Transverse colon (tissue), 4 donors: ENCODE measurements at regions not wholly inside any gene's neighbourhood (a gene's known extent, or its start where the extent isn't known, plus 50 kb on each side); places are given as distances from the start of the nearest gene placed in this dataset.

Experiments used
- DNase-seq: peaks from one replicate; pipeline ENCODE4 v3.0.0-alpha.2; 2019
- H3K27ac ChIP-seq, 4 donors: fragments of 200-600 bp; sonication (generic); 2 replicates each; pipeline ENCODE4 v1.5.1; 2016 to 2018; ENCODE audit warnings: inconsistent platforms in 4 of 4
- H3K27me3 ChIP-seq: fragments of 200-600 bp; sonication (generic); 2 replicates; pipeline ENCODE4 v1.5.1; 2017; ENCODE audit warnings: inconsistent platforms
- H3K36me3 ChIP-seq, 4 donors: fragments of 200-600 bp; sonication (generic); 2 replicates each; pipeline ENCODE4 v1.5.1; 2017 to 2019; ENCODE audit warnings: inconsistent platforms in 4 of 4
- H3K4me1 ChIP-seq, 4 donors: fragments of 200-600 bp; sonication (generic); 2 replicates each; pipeline ENCODE4 v1.5.1; 2017 to 2020; ENCODE audit warnings: inconsistent platforms in 4 of 4
- H3K4me3 ChIP-seq, 4 donors: fragments of 200-600 bp; sonication (generic); 1 replicate in 1 of 4; 2 replicates in 3 of 4; pipeline versions ENCODE4 v1.5.1 to v1.6.1; 2017 to 2019; ENCODE audit warnings: inconsistent platforms in 4 of 4
- H3K9me3 ChIP-seq, 2 donors: fragments of 200-600 bp; sonication (generic); 2 replicates each; pipeline ENCODE4 v1.5.1; 2017 to 2019; ENCODE audit warnings: inconsistent platforms in 2 of 2
- EP300 ChIP-seq: sonication (generic); formaldehyde crosslinking; IDR thresholded peaks from one replicate; pipeline ENCODE4 v1.6.1; 2017; ENCODE audit warnings: antibody characterized with exemption, low read depth
- POLR2A ChIP-seq: fragments of 450-650 bp; IDR thresholded peaks from one replicate; pipeline ENCODE4 v1.6.1; 2016; ENCODE audit warnings: antibody characterized with exemption, mild to moderate bottlenecking, moderate library complexity
- POLR2AphosphoS5 ChIP-seq, 3 donors: sonication (generic); formaldehyde crosslinking; IDR thresholded peaks; one replicate each; pipeline ENCODE4 v1.6.1; 2016; ENCODE audit warnings: antibody characterized with exemption in 3 of 3
- WGBS, 2 donors: methylation state at CpG; one replicate each; pipeline ENCODE4 v1.1.5; 2018; ENCODE audit warnings: low coverage in 1 of 2; 5-methylcytosine and 5-hydroxymethylcytosine counted together
- in situ Hi-C, 4 donors: fragments of 200-750 bp; cut with MboI; loops; one replicate each; pipeline versions ENCODE4 v1.15.0 to v1.15.1; 2017; ENCODE audit warnings: low sequenced_read_pairs in 3 of 4, low pct_ligation_motif_present in 1 of 4, low pct_unique_long_range_greater_than_20kb in 1 of 4
- intact Hi-C: fragments of 100-400 bp; cut with DNase I; formaldehyde crosslinking; loops from one replicate; pipeline ENCODE4 v1.15.1; 2023; ENCODE audit warnings: low total_unique reads
- TF ChIP-seq, protein P1 (sequence below), 5 experiments: fragments of 200-600 bp in 3 of 5; fragments of 450-650 bp in 2 of 5; sonication (generic) in 3 of 5; IDR thresholded peaks; 1 replicate in 2 of 5; 2 replicates in 3 of 5; pipeline ENCODE4 v1.5.1; 2016 to 2017; ENCODE audit warnings: antibody characterized with exemption in 5 of 5, inconsistent platforms in 3 of 5, mild to moderate bottlenecking in 2 of 5, moderate library complexity in 1 of 5

DNA sequence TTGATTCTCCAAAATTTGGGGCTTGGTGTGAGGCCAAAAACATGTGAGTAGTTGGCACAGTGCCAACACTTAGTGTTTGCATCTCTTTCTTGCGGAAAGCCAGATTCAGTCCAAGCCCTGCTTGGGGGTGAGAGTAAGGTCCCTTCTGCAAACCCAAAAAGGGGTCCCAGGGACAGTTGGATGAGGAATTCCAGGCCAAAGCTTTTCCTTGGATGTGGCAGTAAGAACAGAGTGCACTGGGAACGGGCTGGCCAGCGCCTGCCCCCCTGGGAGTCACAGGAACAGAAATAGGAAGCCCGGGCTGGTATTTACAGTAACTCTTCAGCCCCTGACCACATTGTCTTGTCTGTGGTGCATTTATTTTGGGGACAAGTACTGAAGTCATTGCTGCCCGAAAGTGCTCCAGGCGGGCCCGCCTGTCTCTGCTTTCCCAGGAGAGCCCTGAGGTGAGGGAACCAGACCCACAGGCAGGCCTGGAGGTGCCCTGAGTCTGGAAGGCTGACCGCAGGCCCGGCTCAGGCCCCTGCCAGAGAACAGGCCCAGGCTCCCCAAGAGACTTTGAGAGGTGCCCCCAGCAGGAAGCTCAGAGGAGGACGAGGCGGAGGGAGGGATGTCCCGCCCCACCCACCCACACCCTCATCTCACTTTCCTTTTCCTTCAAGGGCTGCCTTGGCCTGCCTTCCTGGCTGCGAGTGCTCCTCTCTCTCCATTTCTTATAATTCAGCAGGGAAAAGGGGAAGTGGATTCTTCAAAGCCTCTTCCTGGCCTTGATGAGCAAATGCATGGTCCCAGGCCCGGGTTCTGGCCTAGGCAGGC, 218.4 kb downstream of the MAFB start:
- Histone ChIP-seq H3K27me3 (no peaks in the 10 kb centered on the region), H3K27ac (peak overlapping the region in 2 of 4 donors; percentile 32 to 56), H3K9me3 (no peaks in the 10 kb centered on the region), H3K4me3 (no peak overlapping the region), H3K4me1 (peaks cover 0 to 3% (median 0%) of the 10 kb centered on the region in 4 donors), H3K36me3 (no peaks in the 10 kb centered on the region)
- no peak for TF ChIP-seq EP300
- TF ChIP-seq, protein P1, sequence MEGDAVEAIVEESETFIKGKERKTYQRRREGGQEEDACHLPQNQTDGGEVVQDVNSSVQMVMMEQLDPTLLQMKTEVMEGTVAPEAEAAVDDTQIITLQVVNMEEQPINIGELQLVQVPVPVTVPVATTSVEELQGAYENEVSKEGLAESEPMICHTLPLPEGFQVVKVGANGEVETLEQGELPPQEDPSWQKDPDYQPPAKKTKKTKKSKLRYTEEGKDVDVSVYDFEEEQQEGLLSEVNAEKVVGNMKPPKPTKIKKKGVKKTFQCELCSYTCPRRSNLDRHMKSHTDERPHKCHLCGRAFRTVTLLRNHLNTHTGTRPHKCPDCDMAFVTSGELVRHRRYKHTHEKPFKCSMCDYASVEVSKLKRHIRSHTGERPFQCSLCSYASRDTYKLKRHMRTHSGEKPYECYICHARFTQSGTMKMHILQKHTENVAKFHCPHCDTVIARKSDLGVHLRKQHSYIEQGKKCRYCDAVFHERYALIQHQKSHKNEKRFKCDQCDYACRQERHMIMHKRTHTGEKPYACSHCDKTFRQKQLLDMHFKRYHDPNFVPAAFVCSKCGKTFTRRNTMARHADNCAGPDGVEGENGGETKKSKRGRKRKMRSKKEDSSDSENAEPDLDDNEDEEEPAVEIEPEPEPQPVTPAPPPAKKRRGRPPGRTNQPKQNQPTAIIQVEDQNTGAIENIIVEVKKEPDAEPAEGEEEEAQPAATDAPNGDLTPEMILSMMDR (IDR thresholded peaks at IDR 0.05): no peak
- TF ChIP-seq POLR2AphosphoS5 (IDR thresholded peaks at IDR 0.05): no peak
- no peak for DNase-seq
- in situ Hi-C loops: no loop called here
- 70% methylated on average over 14 of the region's 14 CpGs; no CpG with 5 or more reads in 1 of the 2 donors for WGBS, 2 donors
- intact Hi-C loops: no loop called here

DNA sequence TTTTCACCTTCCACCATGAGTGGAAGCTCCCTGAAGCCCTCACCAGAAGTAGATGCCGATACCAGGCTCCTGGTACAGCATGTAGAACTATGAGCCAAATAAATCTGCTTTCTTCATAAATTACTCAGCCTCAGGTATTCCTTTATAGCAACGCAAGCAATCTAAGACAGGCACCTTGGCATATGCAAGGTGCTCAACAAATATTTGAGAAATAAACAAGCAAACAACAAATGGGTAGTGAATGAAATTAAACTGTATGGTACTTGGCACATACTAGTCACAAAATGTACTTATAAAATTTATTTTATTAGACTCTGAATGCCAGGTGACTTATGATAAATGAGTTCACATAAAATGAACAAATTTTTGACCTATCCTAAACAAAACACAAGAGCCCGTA, 220.3 kb downstream of the MAFB start:
- H3K36me3 ChIP-seq: no peaks in the 10 kb centered on the region
- WGBS, 2 donors: 82 to 97% methylated on average over 3 of the region's 3 CpGs
- no peaks in the 10 kb centered on the region for H3K9me3 ChIP-seq
- DNase-seq: no peak
- no peak overlapping the region for H3K4me3 ChIP-seq
- H3K27me3 ChIP-seq: no peaks in the 10 kb centered on the region
- TF ChIP-seq POLR2AphosphoS5 (IDR thresholded peaks at IDR 0.05) (no peak), POLR2A (no peak), EP300 (no peak)
- TF ChIP-seq, protein P1 (IDR thresholded peaks at IDR 0.05): no peak
- intact Hi-C loops (no loop called here), in situ Hi-C loops (no loop called here)
- no peak overlapping the region for H3K27ac ChIP-seq
- peaks cover 0 to 3% (median 0%) of the 10 kb centered on the region in 4 donors for H3K4me1 ChIP-seq

DNA sequence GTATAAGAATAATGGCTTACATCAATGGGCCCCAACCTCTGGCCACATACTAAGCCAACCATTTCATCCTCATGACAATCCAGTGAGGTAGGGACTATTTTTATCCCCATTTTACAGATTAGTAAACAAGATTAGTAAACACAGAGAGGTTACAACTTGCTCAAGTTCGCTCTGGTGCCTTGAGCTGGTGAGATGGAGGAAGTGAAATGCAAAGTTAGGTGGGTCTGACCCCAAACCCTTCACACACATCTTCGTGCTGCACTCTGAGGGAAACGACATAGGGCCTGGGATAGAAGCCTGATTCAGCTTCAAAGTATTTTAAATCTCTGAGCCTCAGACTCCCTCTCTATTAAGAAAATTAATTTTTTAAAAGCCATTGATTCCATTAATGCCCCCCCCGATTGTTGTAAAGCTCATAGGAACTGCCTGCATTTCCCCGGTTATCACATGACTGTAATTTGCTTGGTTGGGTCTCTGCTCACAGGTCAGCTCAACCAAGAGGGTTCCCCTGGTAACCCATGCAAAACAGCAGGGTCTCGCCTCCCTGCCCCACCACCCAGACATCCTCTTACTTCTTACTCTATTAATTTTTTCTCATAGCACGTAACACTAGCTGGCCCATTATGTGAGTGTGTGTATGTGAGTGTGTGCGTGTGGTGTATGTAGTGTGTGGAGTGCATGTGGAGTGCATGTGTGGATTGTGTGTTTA, 221.2 kb downstream of the MAFB start:
- in situ Hi-C loops (no loop called here), intact Hi-C loops (no loop called here)
- DNase-seq: no peak
- Histone ChIP-seq H3K27me3 (no peaks in the 10 kb centered on the region), H3K27ac (no peak overlapping the region), H3K4me1 (peaks cover 0 to 3% (median 0%) of the 10 kb centered on the region in 4 donors), H3K9me3 (no peaks in the 10 kb centered on the region), H3K4me3 (no peak overlapping the region), H3K36me3 (no peaks in the 10 kb centered on the region)
- WGBS, 2 donors: 83 to 87% methylated on average over 8 of the region's 8 CpGs
- TF ChIP-seq POLR2A (no peak), POLR2AphosphoS5 (IDR thresholded peaks at IDR 0.05) (no peak), EP300 (no peak)
- TF ChIP-seq, protein P1 (IDR thresholded peaks at IDR 0.05): no peak

DNA sequence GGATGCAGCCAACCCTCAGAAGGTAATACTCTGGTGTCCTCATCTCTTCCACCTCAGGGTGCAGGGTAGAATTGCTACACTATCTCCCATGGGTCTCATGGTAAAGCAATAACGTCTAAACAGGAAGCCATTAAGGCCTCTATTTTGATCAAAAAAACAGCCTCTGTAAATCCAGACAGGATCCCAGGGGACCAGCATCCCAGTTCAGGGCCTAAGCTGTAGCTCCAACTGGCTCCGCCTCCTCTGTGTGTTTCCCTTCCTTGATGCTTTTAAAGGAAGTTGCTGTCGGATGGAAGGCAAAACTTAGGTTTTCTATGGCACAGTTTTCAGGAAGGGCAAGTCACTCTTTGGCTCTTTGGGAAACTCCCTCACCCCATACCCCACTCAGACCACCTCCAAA, 222.0 kb downstream of the MAFB start:
- H3K9me3 ChIP-seq: no peaks in the 10 kb centered on the region
- peaks cover 0 to 3% (median 0%) of the 10 kb centered on the region in 4 donors for H3K4me1 ChIP-seq
- in situ Hi-C loops: no loop called here
- DNase-seq: no peak
- H3K4me3 ChIP-seq: no peak overlapping the region
- TF ChIP-seq POLR2A (no peak), POLR2AphosphoS5 (IDR thresholded peaks at IDR 0.05) (no peak), EP300 (no peak)
- TF ChIP-seq, protein P1 (IDR thresholded peaks at IDR 0.05): no peak
- 57% methylated on average over 3 of the region's 3 CpGs; no CpG with 5 or more reads in 1 of the 2 donors for WGBS, 2 donors
- intact Hi-C loops: no loop called here
- no peaks in the 10 kb centered on the region for H3K27me3 ChIP-seq
- H3K36me3 ChIP-seq: no peaks in the 10 kb centered on the region
- no peak overlapping the region for H3K27ac ChIP-seq
